ENCODE measurements at regions not wholly inside any gene's neighbourhood (a gene's known extent, or its start where the extent isn't known, plus 50 kb on each side); places are given as distances from the start of the nearest gene placed in this dataset.

- TF ChIP-seq CTCF (tag by site-specific recombination; IDR thresholded peaks at IDR 0.05) (no peak), TCF7L2 (IDR thresholded peaks at IDR 0.05; ENCODE audit: borderline replicate concordance, low read depth, low read length) (no peak), ZSCAN18 (tag by site-specific recombination; IDR thresholded peaks at IDR 0.05) (no peak), ZNF24 (tag by site-specific recombination; IDR thresholded peaks at IDR 0.05) (no peak), YY1 (tag by site-specific recombination; IDR thresholded peaks at IDR 0.05) (no peak)
Observed at GRCh38 chr5:5018578-5018970, 121.6 kb upstream of the ADAMTS16 start.
